ENCODE measurements at regions not wholly inside any gene's neighbourhood (a gene's known extent, or its start where the extent isn't known, plus 50 kb on each side); places are given as distances from the start of the nearest gene placed in this dataset.

- DNase-seq = peak; percentile 28
Measured at GRCh38 chr13:91141543-91142061, 205.9 kb upstream of the MIR17HG start.

GRCh38 chr13:91142572-91142971, 204.9 kb upstream of the MIR17HG start:
- DNase-seq = peak; percentile 67

GRCh38 chr13:91144054-91144453, 203.4 kb upstream of the MIR17HG start:
- DNase-seq = no peak

GRCh38 chr13:91144486-91144885, 203.0 kb upstream of the MIR17HG start:
- DNase-seq = no peak

GRCh38 chr13:91145571-91146205, 201.8 kb upstream of the MIR17HG start:
- DNase-seq = no peak

GRCh38 chr13:91146601-91147000, 200.9 kb upstream of the MIR17HG start:
- DNase-seq = no peak

GRCh38 chr13:91148098-91148497, 199.4 kb upstream of the MIR17HG start:
- DNase-seq = no peak

- no peak for DNase-seq
Measured at GRCh38 chr13:91151921-91152320, 195.6 kb upstream of the MIR17HG start.

GRCh38 chr13:91153372-91153771, 194.1 kb upstream of the MIR17HG start:
- DNase-seq = no peak

- DNase-seq = no peak
Measured at GRCh38 chr13:91154558-91155353, 192.7 kb upstream of the MIR17HG start.

GRCh38 chr13:91155512-91156114, 191.9 kb upstream of the MIR17HG start:
- DNase-seq = no peak

- no peak for DNase-seq
Measured at GRCh38 chr13:91157273-91158016, 190.0 kb upstream of the MIR17HG start.

- no peak for DNase-seq
Measured at GRCh38 chr13:91158017-91158395, 189.5 kb upstream of the MIR17HG start.

- DNase-seq = no peak
Measured at GRCh38 chr13:91162180-91162579, 185.3 kb upstream of the MIR17HG start.

- no peak for DNase-seq
Measured at GRCh38 chr13:91162589-91162988, 184.9 kb upstream of the MIR17HG start.

GRCh38 chr13:91165758-91166157, 181.7 kb upstream of the MIR17HG start:
- DNase-seq = no peak

GRCh38 chr13:91166714-91167511, 180.6 kb upstream of the MIR17HG start:
- DNase-seq = no peak

GRCh38 chr13:91167706-91168385, 179.6 kb upstream of the MIR17HG start:
- DNase-seq = peak; percentile 19

- DNase-seq = no peak
Measured at GRCh38 chr13:91168386-91168711, 179.1 kb upstream of the MIR17HG start.

- no peak for DNase-seq
Measured at GRCh38 chr13:91169321-91170050, 178.0 kb upstream of the MIR17HG start.

- DNase-seq = no peak
Measured at GRCh38 chr13:91172160-91172559, 175.3 kb upstream of the MIR17HG start.
